ENCODE measurements at regions not wholly inside any gene's neighbourhood (a gene's known extent, or its start where the extent isn't known, plus 50 kb on each side); places are given as distances from the start of the nearest gene placed in this dataset.

- DNase-seq = no peak
Measured at GRCh38 chr15:58271410-58271809, 133.2 kb downstream of the AQP9 start.

GRCh38 chr15:58273104-58273503 lies 134.9 kb downstream of the AQP9 start:
- DNase-seq = no peak

GRCh38 chr15:58274885-58275284 lies 136.7 kb downstream of the AQP9 start:
- no peak for DNase-seq

GRCh38 chr15:58275785-58276184 lies 137.6 kb downstream of the AQP9 start:
- no peak for DNase-seq

GRCh38 chr15:58276924-58277323 lies 138.7 kb downstream of the AQP9 start:
- no peak for DNase-seq

- DNase-seq = no peak
Measured at GRCh38 chr15:58277333-58277732, 139.2 kb downstream of the AQP9 start.

- no peak for DNase-seq
Measured at GRCh38 chr15:58279106-58279505, 140.9 kb downstream of the AQP9 start.

GRCh38 chr15:58279654-58280053 lies 141.5 kb downstream of the AQP9 start:
- DNase-seq = no peak

- DNase-seq = no peak
Measured at GRCh38 chr15:58282060-58282708, 144.0 kb downstream of the AQP9 start.

- DNase-seq = no peak
Measured at GRCh38 chr15:58283302-58283701, 145.1 kb downstream of the AQP9 start.

GRCh38 chr15:58284293-58284692 lies 146.1 kb downstream of the AQP9 start:
- DNase-seq = no peak

- DNase-seq = no peak
Measured at GRCh38 chr15:58285212-58285920, 146.4 kb upstream of the LIPC start.

- DNase-seq = no peak
Measured at GRCh38 chr15:58285921-58286278, 145.9 kb upstream of the LIPC start.

- no peak for DNase-seq
Measured at GRCh38 chr15:58286523-58286922, 145.3 kb upstream of the LIPC start.

GRCh38 chr15:58287891-58288290 lies 143.9 kb upstream of the LIPC start:
- no peak for DNase-seq

GRCh38 chr15:58288592-58288991 lies 143.2 kb upstream of the LIPC start:
- DNase-seq = no peak

GRCh38 chr15:58291848-58292247 lies 139.9 kb upstream of the LIPC start:
- DNase-seq = no peak

GRCh38 chr15:58292751-58293175 lies 139.0 kb upstream of the LIPC start:
- no peak for DNase-seq

GRCh38 chr15:58293622-58294550 lies 137.9 kb upstream of the LIPC start:
- no peak for DNase-seq

GRCh38 chr15:58294681-58295254 lies 137.0 kb upstream of the LIPC start:
- no peak for DNase-seq

- no peak for DNase-seq
Measured at GRCh38 chr15:58295637-58296215, 136.1 kb upstream of the LIPC start.

- DNase-seq = no peak
Measured at GRCh38 chr15:58296276-58296675, 135.5 kb upstream of the LIPC start.

GRCh38 chr15:58297639-58298038 lies 134.2 kb upstream of the LIPC start:
- no peak for DNase-seq

Measured in activated CD4-positive, CD25-positive, alpha-beta regulatory T cell (primary cell).